ENCODE measurements at regions not wholly inside any gene's neighbourhood (a gene's known extent, or its start where the extent isn't known, plus 50 kb on each side); places are given as distances from the start of the nearest gene placed in this dataset.

DNA sequence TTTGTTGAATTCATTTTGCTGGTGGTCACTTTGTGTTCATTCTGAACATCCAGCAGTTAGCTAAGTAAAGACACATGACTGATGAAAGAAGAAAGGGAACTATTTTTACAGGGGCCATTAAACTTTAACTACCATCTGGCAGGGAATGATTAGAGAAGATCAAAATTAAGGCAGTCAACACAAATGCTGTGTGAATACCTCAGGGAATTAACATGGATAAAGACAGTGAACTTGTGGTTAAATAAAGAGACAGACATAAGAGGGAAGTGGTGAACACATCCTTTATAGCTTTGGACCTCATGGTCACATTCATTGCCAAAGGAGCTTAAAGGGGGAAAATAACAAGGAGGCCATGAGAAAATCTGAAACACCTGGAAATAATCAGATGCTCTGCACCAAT, 52.6 kb upstream of the ATP5MC3 start:
- DNase-seq: no peak

DNA sequence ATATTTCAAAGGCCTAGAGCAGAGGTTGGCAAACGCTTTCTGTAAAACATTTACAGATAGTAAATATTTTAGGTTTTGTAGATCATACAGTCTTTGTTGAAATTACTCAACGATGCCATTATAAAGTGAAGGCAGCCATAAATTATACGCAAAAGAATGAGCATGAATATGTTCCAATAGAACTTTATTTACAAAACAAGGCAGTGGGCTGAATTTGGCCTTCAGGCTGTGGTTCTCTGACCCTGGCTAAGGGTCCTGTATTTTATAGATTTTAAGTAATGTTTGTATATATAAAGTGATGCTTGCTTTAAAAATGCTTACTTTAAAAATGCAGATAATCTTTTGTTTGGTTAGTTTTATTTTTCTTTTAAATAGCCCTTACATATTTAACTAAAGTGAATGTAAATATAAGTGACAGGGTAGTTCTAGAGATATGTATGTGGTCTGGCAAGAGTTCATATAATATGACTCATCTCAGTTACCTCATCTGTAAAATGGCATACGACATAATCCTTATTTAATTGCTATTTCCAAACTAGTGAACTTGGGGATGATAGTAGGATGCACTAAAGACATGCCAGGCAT, 51.7 kb upstream of the ATP5MC3 start:
- DNase-seq: no peak
